Osteocyte (in vitro differentiated cells): ENCODE measurements at regions not wholly inside any gene's neighbourhood (a gene's known extent, or its start where the extent isn't known, plus 50 kb on each side); places are given as distances from the start of the nearest gene placed in this dataset.

ENCODE experiments used
- DNase-seq: peaks from one replicate; pipeline ENCODE4 v3.0.0; 2021; ENCODE audit warnings: mixed read lengths; ENCODE audit not compliant: unreplicated experiment; ENCODE audit errors: extremely low spot score
- H3K27ac Mint-ChIP-seq: one replicate; pipeline ENCODE4 v1.8.0; 2021; ENCODE audit warnings: mild to moderate bottlenecking, mixed read lengths; ENCODE audit not compliant: unreplicated experiment
- H3K27me3 Mint-ChIP-seq: one replicate; pipeline ENCODE4 v1.8.0; 2021; ENCODE audit warnings: mixed read lengths; ENCODE audit not compliant: unreplicated experiment
- H3K36me3 Mint-ChIP-seq: one replicate; pipeline ENCODE4 v1.8.0; 2021; ENCODE audit warnings: mixed read lengths; ENCODE audit not compliant: unreplicated experiment
- H3K4me1 Mint-ChIP-seq: one replicate; pipeline ENCODE4 v1.8.0; 2021; ENCODE audit warnings: mixed read lengths; ENCODE audit not compliant: unreplicated experiment
- H3K4me3 Mint-ChIP-seq: one replicate; pipeline ENCODE4 v1.8.0; 2021; ENCODE audit warnings: mild to moderate bottlenecking, moderate library complexity, mixed read lengths; ENCODE audit not compliant: unreplicated experiment
- H3K9me3 Mint-ChIP-seq: one replicate; pipeline ENCODE4 v1.8.0; 2021; ENCODE audit warnings: mixed read lengths; ENCODE audit not compliant: unreplicated experiment
- CTCF ChIP-seq: fragments of 200-600 bp; sonication (generic); IDR thresholded peaks from 2 replicates; pipeline ENCODE4 v1.5.0; 2021; ENCODE audit warnings: antibody characterized with exemption, mild to moderate bottlenecking, moderate library complexity

DNA sequence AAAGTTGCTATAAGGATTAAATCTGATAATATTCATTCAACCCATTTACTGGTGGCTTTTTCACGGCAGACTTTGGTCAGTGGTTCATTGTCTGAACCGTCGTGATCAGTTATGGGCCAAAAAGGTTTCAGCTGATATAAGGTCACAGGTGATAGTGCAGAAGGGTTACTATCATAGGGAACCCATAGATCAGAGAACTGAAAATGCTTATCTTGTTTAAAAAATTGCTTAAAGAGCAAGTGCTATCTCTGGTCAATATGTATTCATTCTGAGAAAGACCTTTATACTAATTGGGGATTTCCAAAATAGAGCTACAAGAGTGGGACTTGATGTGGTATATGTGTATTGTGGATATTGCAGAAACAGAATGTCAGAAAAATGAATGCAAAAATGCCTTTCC lies 147.8 kb upstream of the SEMA3E start:
- H3K36me3 Mint-ChIP-seq: no peaks in the 10 kb centered on the region
- no peak overlapping the region for H3K4me3 Mint-ChIP-seq
- TF ChIP-seq CTCF: no peak
- no peak for DNase-seq
- H3K27me3 Mint-ChIP-seq: no peaks in the 10 kb centered on the region
- H3K27ac Mint-ChIP-seq: no peak overlapping the region
- H3K9me3 Mint-ChIP-seq: no peaks in the 10 kb centered on the region
- H3K4me1 Mint-ChIP-seq: peaks cover 9% of the 10 kb centered on the region

- Mint-ChIP-seq H3K27me3 (no peaks in the 10 kb centered on the region), H3K36me3 (no peaks in the 10 kb centered on the region), H3K4me1 (peaks cover 9% of the 10 kb centered on the region), H3K27ac (no peak overlapping the region), H3K9me3 (no peaks in the 10 kb centered on the region), H3K4me3 (no peak overlapping the region)
- no peak for DNase-seq
- TF ChIP-seq CTCF: no peak
Observed at GRCh38 chr7:83794829-83795228, 145.9 kb upstream of the SEMA3E start.

DNA sequence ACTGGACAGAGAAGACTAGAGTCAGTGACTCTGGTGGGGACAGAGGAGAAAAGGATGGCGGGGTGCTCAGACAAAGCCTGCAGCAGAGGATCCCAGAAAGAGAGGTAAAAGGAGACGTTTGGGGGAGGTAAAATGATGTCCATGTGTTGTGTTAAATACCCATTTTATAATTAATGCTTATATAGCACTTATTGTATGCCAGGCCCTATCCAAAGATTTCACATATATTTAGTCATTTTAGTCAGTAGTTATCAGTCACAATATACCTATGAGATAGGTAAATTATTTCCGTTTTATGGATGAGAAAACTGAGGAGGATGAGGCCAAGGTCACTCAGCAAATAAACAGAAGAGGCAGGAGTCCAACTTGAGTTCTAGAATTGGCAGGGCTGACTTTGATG lies 144.6 kb upstream of the SEMA3E start:
- H3K27ac Mint-ChIP-seq: no peak overlapping the region
- H3K4me1 Mint-ChIP-seq: peaks cover 9% of the 10 kb centered on the region
- TF ChIP-seq CTCF: no peak
- no peaks in the 10 kb centered on the region for H3K36me3 Mint-ChIP-seq
- no peak overlapping the region for H3K4me3 Mint-ChIP-seq
- H3K27me3 Mint-ChIP-seq: no peaks in the 10 kb centered on the region
- no peak for DNase-seq
- H3K9me3 Mint-ChIP-seq: no peaks in the 10 kb centered on the region

DNA sequence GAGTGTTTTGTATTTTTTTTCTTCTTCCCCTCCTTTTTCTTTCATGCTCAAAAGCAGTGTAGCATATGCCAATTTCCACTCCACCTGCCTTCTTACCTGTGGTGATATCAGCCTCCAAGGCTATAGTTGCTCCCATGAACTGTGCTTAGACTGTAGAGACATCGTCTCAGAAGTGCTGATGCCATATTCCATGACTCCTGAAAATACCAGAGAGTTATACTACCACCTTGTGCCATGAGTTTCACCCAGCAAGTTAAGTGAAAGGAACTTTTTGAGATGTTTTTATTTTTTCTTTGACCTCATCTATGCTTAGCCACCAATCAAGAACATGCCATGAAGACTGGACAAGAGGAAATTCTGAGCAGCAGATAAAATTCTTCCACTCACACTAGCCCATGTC lies 142.8 kb upstream of the SEMA3E start:
- H3K9me3 Mint-ChIP-seq: no peaks in the 10 kb centered on the region
- H3K4me3 Mint-ChIP-seq: no peak overlapping the region
- H3K36me3 Mint-ChIP-seq: no peaks in the 10 kb centered on the region
- no peaks in the 10 kb centered on the region for H3K27me3 Mint-ChIP-seq
- DNase-seq: no peak
- H3K27ac Mint-ChIP-seq: no peak overlapping the region
- TF ChIP-seq CTCF: no peak
- peaks cover 9% of the 10 kb centered on the region for H3K4me1 Mint-ChIP-seq

DNA sequence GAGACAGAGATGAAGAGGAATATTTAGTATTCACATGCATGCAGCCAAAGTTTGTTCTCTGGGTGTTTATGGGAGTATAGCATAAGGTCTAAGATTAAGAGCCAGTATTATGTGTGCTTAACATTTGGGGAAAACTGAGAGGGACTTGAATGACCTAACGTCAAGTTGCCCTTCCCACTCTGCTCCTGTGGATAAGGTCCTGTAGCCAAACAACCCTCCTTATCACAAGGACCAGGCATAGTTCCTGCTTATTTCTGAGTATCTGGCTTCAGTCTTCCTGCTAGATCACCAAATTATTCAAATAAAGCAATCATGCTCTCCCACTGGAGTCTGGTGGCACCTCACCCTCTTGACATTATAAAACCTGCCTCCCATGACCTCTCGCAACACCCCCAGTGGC lies 137.9 kb upstream of the SEMA3E start:
- Mint-ChIP-seq H3K27ac (no peak overlapping the region), H3K9me3 (no peaks in the 10 kb centered on the region), H3K4me3 (no peak overlapping the region), H3K27me3 (no peaks in the 10 kb centered on the region), H3K36me3 (no peaks in the 10 kb centered on the region), H3K4me1 (peaks cover 10% of the 10 kb centered on the region)
- DNase-seq: no peak
- TF ChIP-seq CTCF: no peak
